GM18502 (cell line): ENCODE measurements at regions not wholly inside any gene's neighbourhood (a gene's known extent, or its start where the extent isn't known, plus 50 kb on each side); places are given as distances from the start of the nearest gene placed in this dataset.
"Not testable (repeated sequence)": the region's sequence is repeated elsewhere in the genome, so short reads cannot be mapped to it uniquely, and the experiment has no call there.

Experiments
- ATAC-seq: cut with Tn5 transposase; IDR thresholded peaks from one replicate; pipeline ENCODE4 v1.9.1; 2021; ENCODE audit warnings: mild to moderate bottlenecking; ENCODE audit not compliant: unreplicated experiment, poor library complexity

DNA sequence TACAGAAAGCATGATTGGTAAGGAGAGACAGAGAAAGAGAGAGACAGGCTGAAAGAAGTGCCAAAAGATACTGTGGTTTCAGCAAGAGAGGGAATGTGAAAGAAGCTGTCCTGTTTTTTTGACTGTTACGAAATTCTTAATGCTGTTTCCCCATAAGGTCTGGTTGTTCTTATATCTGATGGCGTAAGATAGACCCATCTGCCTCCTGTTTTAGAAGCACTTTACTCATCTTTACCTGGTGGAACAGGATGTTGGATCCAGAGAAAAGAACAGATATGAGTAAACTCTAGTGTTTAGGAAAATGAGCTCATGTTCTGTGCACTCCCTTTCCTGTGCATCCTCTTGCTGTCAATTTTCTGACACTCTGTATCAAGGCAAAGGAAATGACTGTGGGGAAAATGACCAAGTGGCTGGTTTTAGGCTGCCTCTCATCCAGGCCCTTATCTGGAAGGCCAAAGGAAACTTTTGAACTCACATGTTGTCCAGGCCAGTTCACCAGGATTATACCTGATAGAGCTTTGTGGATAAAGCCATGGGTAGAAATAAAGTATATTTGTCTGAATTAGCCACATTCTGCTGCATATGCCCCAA, 311.7 kb upstream of the HTR2C start:
- no peak for ATAC-seq

DNA sequence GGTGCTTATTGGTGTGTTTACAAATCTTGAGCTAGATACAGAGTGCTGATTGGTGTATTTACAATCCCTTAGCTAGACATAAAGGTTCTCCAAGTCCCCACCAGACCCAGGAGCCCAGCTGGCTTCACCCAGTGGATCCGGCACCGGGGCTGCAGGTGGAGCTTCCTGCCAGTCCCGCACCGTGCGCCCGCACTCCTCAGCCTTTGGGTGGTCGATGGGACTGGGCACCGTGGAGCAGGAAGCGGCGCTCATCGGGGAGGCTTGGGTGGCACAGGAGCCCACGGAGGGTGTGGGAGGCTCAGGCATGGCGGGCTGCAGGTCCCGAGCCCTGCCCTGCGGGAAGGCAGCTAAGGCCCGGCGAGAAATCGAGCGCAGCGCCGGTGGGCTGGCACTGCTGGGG, 313.5 kb upstream of the HTR2C start:
- not testable (repeated sequence) for ATAC-seq

DNA sequence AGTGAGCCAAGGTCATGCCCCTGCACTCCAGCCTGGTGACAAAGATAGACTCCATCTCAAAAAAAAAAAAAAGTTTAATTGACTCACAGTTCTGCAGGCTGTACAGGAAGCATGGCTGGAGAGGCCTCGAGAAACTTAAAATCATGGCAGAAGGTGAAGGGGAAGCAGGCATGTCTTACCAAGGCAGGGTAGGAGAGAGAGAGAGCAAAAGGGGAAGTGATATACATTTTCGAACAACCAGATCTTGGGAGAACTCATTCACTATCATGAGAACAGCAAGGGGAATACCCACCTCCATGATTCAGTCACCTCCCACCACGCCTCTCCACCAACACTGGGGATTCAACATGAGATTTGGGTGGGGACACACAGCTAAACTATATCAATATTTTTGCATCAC, 315.2 kb upstream of the HTR2C start:
- ATAC-seq: no peak

GRCh38 chrX:114267142-114267541, 316.7 kb upstream of the HTR2C start:
- ATAC-seq: no peak

DNA sequence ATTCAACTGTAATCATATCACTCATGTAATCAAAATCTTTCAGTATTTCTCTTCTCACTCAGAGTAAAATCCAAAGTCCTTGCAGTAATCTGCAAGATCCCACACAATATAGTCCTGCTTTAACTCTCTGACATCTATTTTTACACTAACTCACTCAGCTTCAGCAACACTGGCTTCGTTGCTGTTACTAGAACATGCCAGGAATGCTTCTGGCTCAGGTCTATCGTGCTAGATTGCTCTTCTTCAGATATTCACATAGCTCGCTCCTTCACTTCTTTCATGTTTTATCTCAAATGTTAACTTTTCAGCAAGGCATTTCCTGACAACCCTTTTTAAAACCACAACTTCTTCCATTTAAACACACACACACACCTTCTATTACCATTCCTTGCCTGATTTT, 331.7 kb upstream of the HTR2C start:
- no peak for ATAC-seq

GRCh38 chrX:114251575-114251974, 332.3 kb upstream of the HTR2C start:
- no peak for ATAC-seq

DNA sequence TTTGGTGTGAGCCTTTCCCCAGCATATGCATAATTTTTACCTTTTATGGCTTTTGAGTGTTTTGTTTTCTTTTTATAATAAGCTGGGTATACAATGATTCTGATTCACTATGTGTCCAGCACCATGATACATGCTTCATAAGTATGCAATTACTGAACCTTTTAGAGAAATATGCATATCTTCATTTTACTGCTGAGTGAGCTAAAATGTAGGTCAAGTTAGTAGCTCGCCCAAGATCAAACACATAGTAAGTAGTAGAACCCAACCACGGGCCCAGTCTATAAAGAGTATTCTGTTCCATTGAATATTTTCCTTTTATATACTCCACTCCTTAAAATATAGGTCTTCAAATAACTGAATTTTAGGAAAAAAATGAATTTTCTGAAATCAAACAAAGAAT, 362.4 kb upstream of the HTR2C start:
- no peak for ATAC-seq

GRCh38 chrX:114210879-114211278, 373.0 kb upstream of the HTR2C start:
- no peak for ATAC-seq

GRCh38 chrX:114201622-114202021, 382.3 kb upstream of the HTR2C start:
- no peak for ATAC-seq

GRCh38 chrX:114181195-114181594, 402.7 kb upstream of the HTR2C start:
- ATAC-seq: no peak

- no peak for ATAC-seq
Observed at GRCh38 chrX:114178126-114178525, 405.8 kb upstream of the HTR2C start.

- ATAC-seq: not testable (repeated sequence)
Observed at GRCh38 chrX:114167276-114167675, 416.6 kb upstream of the HTR2C start.

DNA sequence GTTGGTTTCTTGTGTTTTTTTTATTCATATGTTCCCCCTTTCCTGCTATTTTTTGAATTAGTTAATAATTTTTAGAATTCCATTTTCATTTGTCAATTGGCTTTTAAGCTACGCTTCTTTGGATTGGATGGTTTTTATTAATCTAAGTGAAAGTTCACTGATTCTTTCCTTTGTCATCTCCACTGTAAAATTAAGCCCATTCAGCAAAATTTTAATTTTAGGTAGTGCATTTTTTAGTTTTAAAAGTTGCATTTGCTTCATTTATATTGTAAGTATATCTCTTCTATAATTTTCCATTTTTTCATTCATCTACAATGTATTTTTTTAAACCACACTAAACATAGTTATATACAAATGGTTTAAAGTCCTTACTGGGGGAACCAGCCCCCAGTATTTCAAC, 417.3 kb upstream of the HTR2C start:
- ATAC-seq: no peak

DNA sequence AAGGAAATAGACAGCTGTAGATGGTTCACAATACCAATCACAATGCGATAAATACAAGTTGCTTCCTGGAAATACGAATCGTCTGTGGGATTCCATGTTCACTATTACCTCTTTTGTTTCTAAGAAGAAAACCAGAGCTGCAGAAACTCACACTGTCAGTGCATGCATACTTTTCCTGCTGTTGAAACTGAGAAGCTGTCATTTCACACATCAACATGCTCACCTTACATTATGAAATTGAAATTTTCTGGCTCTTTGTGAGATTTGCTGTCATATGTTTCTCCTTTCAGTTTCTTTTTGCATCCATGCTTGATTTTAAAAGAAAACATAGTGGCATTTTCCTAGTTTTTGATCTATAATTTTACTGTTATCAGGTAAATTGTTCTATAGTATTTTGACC, 418.3 kb upstream of the HTR2C start:
- no peak for ATAC-seq

- no peak for ATAC-seq
Observed at GRCh38 chrX:114162068-114162735, 421.7 kb upstream of the HTR2C start.

DNA sequence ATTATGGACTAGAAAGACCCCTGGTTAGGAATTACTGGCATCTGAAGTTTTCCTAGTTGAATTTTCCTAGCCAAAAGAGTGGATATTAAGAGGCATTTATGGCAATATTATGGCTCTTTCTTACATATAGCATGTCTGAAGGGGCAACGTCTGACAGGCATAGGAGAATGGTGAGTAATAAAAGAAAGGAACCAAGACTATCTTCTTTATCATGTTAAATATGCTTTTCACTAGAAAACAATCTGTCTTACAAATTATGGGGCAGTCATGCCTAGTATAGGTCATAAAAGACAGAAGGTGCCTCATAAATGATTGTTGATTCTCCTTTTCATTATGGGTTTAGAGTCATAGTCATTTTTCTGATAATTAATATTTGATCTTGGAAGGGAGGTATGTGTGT, 431.1 kb upstream of the HTR2C start:
- ATAC-seq: no peak

GRCh38 chrX:114152130-114152529, 431.8 kb upstream of the HTR2C start:
- no peak for ATAC-seq

DNA sequence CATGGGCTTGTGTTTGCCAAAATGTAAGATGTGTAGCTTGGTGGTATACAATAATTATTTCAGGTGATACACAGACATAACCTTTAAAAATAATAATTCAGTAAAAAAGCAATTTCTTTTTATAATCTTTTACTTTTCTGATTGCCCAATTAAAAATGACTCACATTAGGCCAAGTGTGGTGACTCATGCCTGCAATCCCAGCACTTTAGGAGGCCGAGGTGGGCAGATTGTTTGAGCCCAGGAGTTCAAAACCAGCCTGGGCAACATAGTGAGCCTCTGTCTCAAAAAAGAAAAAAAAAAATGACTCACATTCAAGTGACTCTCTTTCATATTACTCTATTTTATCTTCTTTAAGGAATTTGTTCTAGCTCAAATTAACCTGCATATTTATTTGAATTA, 449.4 kb upstream of the HTR2C start:
- ATAC-seq: no peak

- no peak for ATAC-seq
Observed at GRCh38 chrX:114127411-114128025, 456.4 kb upstream of the HTR2C start.

GRCh38 chrX:114127005-114127404, 456.9 kb upstream of the HTR2C start:
- no peak for ATAC-seq

DNA sequence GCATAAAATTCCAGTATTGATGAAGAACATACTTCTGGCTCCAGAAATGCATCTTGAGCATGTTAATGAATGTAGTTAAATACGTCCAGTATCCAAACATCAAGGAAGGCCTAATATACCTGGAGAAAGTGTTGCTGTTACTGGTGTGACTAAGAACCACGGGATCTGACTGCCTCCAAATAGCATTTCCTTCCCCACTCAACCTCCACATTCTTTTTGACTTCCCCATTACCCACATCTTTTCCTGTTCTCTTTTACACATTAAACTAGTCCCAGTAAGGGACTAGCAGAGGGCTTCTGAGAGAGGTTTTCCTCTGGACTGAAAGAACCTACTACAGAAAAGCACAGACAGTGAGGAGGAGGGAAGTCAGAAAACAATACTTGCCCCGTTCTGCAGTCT, 482.8 kb upstream of the HTR2C start:
- ATAC-seq: no peak

DNA sequence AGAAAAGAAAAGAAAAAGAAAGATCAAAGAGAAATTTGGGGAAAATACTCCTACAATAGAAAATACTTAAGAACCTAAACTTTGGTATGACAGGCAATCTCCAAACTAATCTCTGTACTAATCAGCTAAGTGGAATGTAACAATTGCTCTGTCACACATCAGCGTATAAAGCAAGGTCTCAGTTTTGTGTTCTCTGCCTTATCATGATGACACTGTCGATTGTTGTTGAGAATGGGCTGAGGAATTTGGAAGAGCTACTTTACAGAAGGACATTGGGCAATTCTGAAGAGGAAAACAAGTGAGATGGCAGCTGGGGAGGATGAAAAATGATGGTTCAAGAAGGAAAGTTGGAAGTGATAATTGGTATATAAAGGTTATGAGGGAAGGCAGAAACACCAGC, 486.0 kb upstream of the HTR2C start:
- ATAC-seq: no peak
